GM18907 (cell line): ENCODE measurements at regions not wholly inside any gene's neighbourhood (a gene's known extent, or its start where the extent isn't known, plus 50 kb on each side); places are given as distances from the start of the nearest gene placed in this dataset.
"Not testable (repeated sequence)": the region's sequence is repeated elsewhere in the genome, so short reads cannot be mapped to it uniquely, and the experiment has no call there.

Experiments used
- ATAC-seq: cut with Tn5 transposase; IDR thresholded peaks from one replicate; pipeline ENCODE4 v1.9.1; 2021; ENCODE audit warnings: mild to moderate bottlenecking, moderate library complexity; ENCODE audit not compliant: unreplicated experiment

DNA sequence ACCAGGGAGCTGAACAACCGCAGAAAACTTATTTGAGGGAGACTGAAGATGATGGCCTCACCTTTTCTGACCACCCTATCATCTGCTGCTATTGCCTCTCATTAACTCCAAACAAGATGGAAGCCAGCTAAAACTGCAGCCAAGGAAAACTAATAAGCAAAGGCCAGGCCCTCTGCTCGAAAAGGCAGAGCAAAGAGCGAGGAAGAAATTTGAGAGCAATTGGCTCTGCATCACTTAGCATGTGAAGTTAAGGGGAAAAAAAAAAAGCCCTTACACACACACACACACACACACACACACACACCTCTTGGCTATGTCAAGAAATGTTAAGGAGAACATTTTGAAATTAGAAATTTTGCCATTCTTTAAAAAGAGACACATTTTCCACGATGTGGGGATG is 228.1 kb upstream of the CYLC2 start:
- no peak for ATAC-seq

DNA sequence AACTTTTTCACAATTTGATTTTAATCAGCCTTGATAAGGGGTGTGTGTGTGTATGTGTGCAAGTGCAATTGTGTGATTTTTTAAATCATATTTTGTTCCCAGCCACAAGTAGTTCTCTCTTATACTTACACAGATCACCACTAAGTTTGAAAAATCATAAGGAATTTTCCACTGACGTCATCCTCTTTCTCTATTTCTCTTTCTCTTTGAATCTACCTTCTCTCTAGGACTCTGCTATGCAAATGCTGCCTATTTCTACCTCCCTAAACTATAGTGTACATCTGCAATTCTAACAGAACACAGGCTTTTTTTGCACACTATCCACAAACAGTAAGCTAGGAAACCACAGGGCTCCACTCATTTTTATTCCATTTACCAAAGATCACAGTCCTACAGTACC is 254.6 kb upstream of the CYLC2 start:
- no peak for ATAC-seq

DNA sequence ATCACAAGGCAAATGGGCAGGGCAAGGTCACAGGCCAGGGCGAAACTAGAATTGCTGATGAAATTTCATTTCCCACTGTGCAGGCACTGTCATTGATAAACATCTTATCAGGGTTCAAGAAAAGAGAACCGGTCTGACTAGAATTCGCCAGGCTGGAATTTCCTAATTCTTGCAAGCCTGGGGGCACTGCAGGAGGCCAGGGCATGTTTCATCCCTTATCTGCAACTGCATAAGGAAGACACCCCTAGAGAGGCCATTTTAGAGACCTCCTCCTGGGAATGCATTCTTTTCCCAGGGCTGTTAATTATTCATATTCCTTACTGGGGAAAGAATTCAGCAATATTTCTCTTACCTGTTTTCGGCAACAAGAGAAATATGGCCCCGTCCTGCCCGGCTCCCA is 266.2 kb upstream of the CYLC2 start:
- no peak for ATAC-seq

DNA sequence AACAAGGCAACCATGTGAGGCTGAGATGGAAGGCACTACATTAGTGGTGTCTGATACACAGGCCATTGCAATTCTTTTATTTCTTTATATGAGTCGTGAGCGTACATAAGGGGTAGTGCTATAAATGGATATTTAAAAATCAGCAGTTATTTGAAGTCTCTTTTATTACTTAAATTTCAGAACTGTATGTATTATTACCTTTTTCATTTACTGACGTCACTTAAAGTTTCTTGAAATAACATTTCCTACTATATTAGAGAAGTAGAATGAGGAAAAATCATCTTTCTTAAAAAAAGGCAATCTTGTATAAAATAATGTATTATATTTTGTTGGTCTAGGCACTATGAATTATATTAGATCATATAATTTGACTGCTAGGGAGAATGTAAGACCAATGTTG is 280.9 kb upstream of the CYLC2 start:
- no peak for ATAC-seq

DNA sequence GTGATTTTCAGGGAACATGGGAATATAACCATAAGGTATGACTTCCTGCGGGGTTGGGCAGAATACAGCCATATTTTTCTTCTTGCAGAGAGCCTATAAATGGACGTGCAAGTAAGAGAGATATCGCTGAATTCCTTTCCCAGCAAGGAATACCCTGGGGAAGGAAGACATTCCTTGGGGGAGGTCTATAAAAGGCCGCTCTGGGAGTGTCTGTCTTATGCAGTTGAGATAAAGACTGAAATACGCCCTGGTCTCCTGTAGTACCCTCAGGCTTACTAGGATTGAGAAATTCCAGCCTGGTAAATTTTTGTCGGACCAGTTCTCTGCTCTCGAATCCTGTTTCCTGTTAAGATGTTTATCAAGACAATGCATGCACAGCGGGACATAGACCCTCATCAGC is 282.2 kb upstream of the CYLC2 start:
- not testable (repeated sequence) for ATAC-seq

DNA sequence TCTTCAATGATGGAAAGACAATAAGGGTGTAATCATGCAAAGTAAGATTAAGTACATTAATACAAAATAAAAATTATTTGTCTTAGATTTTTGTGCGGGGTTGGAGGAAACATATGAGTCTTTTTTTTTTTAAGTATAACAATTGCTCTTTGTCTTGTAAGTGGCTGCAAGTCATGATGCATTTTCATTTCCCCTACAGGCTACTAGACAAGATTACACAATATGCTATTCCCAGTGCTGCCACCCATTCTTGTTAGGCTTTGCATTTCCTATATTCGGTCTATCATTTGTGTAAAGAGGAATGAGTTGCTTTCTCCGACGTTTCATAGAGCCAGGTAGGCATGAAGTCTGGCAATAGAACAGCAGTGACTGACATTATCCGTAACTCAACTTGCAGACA is 294.2 kb upstream of the CYLC2 start:
- ATAC-seq: no peak

DNA sequence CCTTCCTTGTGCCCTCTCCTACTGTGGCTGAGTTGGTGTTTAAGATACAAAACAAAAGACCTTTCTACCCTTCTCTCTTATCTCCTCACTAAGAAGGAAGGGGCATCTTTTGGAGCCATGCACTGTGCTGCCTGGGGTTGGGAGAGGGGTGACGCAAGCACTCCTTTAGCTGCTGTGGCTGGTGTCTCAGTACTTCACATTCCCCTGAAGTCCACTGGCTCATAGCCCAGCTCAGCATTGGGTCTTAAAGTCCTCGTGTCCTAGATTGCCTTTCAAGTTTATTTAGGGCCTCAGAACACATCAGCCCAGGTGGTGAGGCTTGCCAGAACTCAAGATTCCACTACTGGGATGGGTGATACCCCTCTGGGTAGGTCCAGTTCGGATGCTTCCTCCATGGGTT is 325.9 kb upstream of the CYLC2 start:
- no peak for ATAC-seq

DNA sequence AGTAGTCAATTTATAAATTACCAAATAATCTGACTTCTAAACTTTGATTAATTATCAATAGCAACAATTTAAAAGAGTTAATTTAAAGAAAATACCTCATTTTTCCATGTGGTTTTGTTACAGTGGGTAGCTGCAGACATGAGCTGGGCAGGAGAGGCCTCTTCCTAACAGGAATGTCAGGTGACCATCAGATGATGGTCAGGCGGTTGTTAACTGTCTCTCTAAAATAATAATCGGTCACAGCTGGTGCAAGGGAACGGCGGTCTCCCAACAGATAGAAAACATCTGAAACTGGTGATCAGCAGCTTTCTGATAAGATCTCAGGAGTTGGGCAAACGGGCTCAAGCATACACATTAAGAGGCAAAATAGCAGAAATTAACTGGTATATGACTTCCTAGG is 342.7 kb upstream of the CYLC2 start:
- no peak for ATAC-seq

DNA sequence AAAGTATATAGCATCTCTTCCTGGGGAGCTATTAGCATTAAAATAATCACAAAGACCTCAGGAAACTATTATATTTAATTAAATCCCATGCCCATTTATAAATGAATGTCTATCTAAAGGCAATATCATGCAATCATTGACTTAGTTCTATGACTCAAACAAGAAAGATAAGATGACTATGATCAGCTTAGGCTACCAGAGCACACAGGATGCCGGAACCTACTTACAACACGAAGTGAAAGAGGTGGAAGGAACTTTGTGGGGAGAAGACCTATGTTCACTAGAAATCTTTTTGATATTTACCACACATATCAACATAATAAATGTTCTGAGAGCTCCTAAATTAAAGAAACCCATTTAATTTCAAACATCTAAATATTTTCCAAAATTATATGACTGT is 344.2 kb upstream of the CYLC2 start:
- no peak for ATAC-seq

DNA sequence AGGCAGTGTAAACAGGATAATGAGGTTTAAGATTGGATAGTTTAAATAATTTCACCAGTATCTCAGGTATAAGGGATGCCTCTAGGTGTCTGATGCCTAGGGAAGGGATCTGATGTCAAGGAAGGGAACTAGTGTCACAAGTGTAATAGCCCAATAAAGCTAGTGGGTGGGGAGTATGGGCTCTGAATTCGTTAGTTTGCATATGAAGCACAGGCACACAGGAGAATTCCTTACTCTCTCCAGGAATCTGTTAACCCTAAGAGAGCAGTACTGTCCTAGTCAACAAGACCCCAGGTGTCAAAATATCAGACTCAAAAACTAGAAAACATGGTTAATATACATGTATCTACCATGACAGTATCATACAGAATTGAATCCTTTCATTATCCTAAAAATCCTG is 352.5 kb upstream of the CYLC2 start:
- ATAC-seq: no peak

DNA sequence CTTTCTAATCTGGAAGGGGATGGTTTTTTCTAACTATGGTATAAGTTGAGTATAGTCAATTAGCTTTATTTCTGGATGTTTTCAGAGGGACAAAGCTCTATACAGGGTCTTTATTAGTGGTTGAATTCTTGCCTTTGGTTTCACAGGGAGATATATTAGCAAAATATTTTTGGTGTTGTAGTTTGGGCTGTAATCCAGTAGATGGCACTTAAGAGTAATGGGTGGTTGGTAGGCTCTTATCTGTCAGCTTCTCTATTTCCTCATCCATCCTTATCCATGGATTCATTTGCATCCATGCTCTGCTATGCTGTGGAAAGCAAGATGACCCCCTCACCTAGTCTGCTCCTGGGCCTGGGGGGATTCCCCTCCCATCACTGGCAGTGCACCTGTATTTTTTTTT is 363.6 kb upstream of the CYLC2 start:
- no peak for ATAC-seq

DNA sequence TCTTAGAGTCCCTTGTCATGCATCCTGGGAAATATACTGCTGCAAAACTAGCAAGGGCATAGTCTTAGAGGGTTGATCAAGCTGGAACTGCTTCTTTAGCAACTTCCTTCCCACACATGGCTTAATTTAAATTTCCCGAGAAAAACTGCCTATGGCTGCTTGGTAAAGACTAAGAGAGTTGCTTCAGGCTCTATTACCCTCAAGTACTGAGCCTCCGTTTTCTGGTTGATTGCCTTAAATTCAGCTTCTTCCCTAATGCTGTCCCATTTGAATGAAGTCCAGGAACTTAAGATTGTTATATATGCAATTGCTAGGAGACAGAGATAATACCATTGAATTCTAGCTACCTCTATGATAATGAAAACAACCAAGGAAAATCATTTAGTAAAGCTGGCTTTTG is 385.7 kb upstream of the CYLC2 start:
- ATAC-seq: no peak

DNA sequence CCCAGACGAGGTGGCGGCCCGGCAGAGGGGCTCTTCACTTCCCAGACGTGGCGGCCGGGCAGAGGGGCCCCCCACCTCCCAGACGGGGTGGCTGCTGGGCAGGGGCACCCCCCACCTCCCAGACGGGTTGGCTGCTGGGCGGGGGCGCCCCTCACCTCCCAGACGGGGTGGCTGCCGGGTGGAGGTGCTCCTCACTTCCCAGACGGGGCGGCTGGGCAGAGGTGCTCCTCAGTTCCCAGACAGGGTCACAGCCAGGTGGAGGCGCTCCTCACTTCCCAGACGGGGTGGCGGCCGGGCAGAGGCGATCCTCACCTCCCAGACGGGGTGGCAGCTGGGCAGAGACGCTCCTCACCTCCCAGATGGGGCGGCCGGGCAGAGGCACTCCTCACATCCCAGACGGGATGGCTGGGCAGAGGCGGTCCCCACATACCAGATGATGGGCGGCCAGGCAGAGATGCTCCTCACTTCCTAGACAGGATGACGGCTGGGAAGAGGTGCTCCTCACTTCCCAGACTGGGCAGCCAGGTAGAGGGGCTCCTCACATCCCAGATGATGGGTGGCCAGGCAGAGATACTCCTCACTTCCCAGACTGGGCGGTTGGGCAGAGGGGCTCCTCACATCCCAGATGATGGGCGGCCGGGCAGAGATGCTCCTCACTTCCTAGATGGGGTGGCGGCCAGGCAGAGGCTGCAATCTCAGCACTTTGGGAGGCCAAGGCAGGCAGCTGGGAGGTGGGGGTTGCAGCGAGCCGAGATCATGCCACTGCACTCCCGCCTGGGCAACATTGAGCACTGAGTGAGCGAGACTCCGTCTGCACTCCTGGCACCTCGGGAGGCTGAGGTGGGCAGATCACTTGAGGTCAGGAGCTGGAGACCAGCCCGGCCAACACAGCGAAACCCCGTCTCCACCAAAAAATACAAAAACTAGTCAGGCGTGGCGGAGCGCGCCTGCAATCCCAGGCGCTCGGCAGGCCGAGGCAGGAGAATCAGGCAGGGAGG is 391.6 kb upstream of the CYLC2 start:
- ATAC-seq: not testable (repeated sequence)

DNA sequence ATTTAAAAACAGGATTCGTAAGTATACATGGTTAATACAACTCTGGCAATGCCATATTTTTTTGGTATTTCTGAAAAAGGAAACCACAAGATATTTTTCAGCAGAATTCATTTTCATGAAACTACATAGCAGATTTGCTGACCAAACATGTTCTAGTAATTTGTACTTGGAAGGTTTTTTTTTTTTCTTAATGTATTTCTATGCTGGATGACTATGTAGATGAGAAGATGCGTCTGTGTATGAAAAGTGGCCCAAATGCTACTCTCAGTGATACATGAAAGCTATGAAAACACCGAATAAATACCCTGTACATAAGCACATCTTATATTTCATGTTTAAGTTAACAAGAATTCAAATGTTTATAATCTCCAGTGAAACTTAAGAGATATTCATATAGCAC is 400.9 kb upstream of the CYLC2 start:
- no peak for ATAC-seq

DNA sequence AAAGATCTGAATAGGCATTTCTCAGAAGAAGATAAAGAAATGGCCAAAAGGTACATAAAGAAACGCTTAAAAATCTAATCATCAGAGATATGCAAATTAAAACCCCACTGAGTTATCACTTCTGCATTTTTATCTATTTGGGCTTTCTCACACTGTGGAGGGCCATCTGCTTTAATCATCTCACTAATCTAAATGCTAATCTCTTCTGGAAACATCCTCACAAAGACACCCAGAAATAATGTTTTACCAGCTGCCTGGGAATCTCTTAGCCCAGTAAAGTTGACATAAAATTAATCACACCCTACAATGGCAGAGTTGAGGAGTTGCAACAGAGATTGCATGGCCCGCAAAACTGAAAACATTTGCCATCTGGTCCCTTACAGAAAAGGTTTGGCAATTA is 407.9 kb upstream of the CYLC2 start:
- ATAC-seq: no peak

DNA sequence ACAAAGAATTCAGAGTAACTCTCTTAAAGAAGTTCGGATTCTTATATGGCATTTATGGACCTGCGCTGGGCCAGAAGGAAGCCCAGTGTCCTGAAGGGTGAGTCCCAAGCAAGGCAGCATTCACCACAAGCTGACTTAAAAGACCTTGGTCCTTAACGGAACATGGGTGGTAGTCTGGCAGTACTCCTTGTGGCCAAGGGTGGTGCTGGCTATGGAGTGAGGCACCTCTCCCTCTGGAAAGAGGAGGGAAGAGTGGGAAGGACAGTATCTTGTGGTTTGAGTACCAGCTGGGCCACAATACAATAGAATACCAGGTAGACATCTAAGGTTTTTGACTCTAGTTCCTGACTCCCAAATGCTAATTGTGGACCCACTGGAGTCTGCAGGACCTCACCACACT is 425.7 kb upstream of the CYLC2 start:
- ATAC-seq: no peak

DNA sequence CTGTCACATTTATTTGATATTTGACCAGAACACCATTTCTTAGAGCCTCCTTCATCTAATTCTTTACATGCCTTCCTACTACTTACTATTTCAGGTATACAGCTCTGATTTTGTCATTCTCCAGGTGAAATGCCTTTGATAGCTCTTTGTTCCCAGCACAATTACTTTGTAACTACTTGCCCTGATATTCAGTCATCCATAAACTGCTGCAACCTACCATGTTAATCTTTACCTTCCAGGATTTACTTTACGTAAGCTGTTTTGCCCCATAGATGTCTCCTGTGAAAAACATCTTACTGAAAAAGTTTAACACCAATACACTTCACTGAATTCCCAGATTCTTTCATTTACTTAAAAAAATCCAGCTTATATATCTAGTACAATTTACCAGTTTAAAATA is 443.8 kb upstream of the CYLC2 start:
- no peak for ATAC-seq

DNA sequence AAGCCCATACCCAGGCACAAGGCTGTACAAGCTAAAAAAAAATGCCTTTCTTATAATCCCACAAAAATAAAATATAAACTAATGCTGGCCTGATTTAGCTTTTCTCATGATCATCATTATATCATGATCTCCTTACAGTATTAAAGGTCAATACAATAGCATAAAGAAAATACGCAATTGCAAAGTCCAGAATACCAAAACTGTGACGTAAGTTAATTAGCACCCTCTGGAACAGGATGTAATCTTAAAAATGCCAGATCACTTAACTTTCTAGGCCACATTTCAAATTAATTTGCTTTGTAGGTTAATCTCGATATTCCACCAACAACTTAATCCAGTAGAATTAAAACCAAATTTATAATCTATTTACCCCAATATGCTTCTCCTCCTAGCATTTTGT is 444.2 kb upstream of the CYLC2 start:
- ATAC-seq: no peak

DNA sequence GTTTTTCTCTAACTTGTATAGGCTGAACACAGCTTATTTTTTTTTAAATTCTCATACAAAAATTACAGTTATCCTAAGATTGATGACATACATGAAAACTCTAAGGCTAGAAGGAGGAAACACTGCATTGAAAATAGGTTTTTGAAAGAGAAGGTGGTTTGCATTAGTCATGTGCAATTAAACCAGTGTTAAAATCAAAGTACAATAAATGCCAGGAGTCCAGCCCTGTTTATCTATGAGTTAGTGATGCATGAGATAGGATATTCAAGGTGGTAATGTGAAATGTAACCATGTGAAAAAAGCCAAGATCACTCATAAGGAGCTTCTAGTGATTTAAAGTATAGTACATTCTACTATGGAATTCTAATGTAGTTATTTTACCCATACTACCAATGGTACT is 444.9 kb upstream of the CYLC2 start:
- no peak for ATAC-seq

DNA sequence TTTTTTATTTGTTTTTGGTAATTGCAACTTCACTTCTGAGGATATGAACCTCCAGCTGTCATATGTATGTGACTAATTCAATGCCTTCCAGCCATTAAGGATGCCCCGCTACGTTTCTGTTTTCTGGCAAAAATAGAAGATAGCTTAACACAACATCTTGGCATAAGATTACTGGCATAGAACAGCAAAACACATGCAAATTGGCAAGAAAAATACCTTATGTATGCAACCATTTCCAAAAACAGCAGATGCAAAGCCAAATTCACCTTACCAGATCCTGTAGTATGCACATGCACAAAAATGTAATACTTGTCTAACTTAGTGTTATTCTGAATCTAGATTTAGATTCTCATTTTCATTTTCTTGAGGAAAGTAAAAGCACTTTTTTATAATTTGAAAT is 461.1 kb upstream of the CYLC2 start:
- no peak for ATAC-seq

DNA sequence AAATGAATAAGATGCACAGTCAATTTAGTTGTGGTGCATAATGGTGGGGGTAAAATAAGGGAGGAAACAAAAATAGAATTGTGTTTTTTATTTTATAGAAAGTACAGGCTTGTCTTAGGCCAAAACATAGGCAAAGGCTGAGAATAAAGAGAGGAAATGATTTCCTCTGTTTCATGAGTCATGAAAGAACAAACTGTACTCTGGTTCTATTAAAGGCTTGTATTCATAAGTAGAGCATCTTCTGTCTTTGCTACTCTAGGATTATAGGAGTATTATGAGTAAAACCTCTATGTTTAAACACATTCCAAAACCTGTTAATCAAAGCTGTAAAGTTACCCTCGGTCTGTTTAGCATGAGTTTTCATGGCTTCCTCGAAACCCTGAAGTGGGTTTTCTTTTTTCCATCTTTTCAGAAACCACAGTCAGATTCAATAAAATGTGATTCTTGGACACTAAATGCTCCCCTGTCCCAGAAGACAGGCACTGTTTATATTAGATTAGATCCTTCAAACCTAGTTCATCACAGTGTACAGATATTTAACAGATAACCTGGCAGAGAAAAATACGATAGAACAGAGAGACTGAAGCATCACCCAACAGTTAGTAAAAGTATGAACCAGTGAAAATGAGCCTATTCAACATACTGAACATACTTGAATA is 473.9 kb upstream of the CYLC2 start:
- no peak for ATAC-seq

DNA sequence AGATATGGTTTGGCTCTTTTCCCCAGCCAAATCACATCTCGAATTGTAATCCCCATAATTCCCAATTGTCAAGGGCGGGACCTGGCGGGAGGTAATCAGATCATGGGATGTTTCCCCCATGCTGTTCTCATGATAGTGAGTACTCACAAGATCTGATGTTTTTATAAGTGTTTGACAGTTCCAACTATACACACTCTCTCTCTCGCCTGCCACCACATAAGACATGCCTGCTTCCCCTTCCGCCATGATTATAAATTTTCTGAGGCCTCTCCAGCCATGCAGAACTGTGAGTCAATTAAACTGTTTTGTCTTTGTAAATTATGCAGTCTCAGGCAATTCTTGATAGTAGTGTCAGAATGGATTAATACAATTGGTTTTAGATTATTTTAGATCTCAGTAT is 475.7 kb upstream of the CYLC2 start:
- ATAC-seq: no peak
